C4-2B (cell line): ENCODE measurements at regions not wholly inside any gene's neighbourhood (a gene's known extent, or its start where the extent isn't known, plus 50 kb on each side); places are given as distances from the start of the nearest gene placed in this dataset.

Experiments used
- H3K27ac ChIP-seq: fragments of 450-650 bp; 2 replicates; pipeline ENCODE4 v1.5.1; 2017
- ZFX ChIP-seq: fragments of 450-650 bp; IDR thresholded peaks from 2 replicates; pipeline ENCODE4 v1.6.1; 2017
- TF ChIP-seq, protein P1 (sequence below): fragments of 450-650 bp; conservative IDR thresholded peaks from 2 replicates; pipeline ENCODE4 v1.5.1; 2017; ENCODE audit warnings: mild to moderate bottlenecking

DNA sequence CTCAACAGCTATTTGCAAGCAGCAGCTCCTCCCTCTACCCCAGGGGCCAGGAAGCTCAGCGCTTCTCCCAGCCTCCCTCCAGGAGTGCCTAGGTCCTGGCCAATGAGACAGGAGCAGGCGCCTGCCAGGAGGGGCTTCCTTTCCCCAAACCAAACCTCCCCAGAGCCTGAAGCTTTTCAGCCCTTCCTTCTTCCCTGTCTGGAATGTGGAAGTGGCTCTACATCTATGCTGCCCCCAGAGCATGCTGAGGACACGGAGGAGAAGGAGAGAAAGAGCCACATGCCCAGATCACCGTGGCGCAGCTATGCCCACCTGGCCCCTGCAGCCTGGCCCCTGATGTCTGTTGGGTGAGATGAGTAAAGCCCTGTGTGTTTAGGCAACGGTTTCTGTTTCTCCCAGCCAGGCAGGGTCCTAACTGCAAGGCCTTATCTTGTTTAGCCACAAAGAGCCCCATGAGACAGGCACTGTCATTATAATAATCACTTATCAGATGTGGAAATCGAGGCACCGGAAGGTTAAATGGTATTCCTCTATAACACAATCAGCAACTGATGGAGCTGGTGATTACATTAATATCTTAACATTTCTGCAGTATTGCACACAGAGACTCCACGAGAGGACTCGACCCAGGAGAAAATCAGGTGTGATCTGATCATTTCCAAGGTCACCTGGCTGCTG lies 315.8 kb downstream of the CTTN start:
- no peak for TF ChIP-seq ZFX
- TF ChIP-seq, protein P1, sequence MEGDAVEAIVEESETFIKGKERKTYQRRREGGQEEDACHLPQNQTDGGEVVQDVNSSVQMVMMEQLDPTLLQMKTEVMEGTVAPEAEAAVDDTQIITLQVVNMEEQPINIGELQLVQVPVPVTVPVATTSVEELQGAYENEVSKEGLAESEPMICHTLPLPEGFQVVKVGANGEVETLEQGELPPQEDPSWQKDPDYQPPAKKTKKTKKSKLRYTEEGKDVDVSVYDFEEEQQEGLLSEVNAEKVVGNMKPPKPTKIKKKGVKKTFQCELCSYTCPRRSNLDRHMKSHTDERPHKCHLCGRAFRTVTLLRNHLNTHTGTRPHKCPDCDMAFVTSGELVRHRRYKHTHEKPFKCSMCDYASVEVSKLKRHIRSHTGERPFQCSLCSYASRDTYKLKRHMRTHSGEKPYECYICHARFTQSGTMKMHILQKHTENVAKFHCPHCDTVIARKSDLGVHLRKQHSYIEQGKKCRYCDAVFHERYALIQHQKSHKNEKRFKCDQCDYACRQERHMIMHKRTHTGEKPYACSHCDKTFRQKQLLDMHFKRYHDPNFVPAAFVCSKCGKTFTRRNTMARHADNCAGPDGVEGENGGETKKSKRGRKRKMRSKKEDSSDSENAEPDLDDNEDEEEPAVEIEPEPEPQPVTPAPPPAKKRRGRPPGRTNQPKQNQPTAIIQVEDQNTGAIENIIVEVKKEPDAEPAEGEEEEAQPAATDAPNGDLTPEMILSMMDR, result no peak
- no peak overlapping the region for H3K27ac ChIP-seq

DNA sequence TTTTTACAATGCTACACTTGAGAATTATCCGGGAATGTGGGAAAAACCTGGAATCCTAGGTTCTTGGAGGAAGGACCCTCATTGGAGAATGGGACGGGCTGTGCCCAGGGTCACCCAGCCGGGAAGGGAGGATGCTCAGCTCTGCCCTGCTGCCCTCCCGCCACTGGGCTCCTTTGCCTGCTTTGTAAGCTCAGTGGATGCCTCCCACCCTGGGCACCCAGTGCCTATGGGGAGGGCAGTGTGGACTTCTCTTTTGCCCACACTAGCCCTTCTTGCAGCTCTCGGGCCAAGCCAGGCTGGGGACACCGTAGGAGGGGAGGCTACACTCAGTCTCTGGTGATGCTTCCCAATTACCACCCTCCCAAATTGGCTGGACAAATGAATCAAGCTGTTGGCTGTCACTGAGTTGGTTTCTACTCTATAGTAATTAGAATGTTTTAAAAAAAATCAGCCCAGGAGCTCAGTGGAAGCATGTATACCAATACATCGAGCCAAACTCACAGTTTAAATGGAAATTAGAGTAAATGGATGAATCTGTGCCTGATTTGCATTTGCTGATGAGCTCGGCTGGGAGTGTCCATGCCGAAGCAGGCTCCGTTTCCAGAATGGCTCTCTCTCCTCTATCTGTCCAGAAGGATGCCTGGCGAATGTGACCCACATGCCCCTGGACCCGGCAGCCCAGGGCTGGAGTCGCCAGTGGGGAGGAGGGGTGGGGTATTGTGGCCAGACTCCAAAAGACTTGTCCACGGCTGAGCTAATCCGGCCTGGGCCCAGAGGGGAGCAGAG lies 317.0 kb downstream of the CTTN start:
- no peak for TF ChIP-seq ZFX
- TF ChIP-seq, protein P1, result no peak
- no peak overlapping the region for H3K27ac ChIP-seq

DNA sequence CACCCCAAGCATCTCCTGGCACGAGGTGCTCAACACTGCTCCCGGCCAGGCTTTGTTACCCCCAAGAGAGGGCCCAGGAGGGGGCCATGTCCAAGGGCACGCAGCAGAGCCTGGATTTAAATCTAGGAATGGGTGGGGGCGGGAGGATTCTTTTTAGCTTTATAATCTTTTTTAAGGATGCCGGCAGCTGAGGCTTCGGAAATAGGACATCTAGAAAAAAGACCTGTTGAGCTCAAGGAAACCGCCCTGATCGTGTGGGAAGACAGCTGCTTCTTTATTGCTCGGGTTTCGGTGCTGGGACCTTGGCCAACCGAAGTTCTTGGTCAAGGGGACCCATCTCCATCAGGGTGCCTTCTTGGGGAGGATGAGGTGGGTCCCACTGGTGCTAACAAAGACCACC lies 317.9 kb downstream of the CTTN start:
- no peak overlapping the region for H3K27ac ChIP-seq
- TF ChIP-seq, protein P1, result no peak
- TF ChIP-seq ZFX, result no peak

DNA sequence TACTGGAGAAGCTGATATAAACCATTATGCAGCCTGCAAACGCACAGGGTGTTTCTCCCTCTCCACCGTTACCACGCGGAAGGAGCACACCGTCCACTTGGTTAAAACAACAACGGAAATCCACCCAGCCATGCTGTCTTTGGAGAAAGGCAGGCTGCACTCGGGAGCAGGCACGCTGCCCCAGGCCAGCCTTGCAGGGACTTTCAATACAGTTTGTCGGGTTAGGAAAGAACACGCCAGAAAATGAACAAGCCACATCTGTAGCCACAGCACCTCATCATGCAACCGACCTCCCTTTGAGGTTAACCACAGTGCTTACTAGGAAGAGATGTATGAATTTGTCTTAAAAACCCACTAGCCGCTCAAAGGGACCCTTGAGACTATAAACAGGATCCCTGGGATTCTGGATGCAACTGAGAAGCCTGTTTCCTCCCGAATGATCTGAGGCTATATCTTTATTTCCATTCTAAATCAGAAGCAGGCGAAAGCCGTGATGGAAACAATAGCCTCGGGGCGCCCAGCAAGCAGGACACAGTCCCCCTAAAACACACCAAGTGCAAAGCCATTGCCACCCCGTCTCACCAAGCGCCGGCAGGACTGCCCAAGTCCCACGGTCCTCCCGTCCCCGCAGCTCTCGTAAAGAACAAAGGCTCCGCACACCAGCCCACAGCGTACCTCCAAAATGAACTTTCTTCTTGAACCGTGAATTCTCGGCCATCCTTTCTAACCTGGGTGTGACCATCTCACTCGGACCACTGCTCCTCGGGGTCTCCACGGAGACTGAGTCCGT lies 318.9 kb downstream of the CTTN start:
- H3K27ac ChIP-seq, result no peak overlapping the region
- TF ChIP-seq, protein P1, result no peak
- no peak for TF ChIP-seq ZFX

DNA sequence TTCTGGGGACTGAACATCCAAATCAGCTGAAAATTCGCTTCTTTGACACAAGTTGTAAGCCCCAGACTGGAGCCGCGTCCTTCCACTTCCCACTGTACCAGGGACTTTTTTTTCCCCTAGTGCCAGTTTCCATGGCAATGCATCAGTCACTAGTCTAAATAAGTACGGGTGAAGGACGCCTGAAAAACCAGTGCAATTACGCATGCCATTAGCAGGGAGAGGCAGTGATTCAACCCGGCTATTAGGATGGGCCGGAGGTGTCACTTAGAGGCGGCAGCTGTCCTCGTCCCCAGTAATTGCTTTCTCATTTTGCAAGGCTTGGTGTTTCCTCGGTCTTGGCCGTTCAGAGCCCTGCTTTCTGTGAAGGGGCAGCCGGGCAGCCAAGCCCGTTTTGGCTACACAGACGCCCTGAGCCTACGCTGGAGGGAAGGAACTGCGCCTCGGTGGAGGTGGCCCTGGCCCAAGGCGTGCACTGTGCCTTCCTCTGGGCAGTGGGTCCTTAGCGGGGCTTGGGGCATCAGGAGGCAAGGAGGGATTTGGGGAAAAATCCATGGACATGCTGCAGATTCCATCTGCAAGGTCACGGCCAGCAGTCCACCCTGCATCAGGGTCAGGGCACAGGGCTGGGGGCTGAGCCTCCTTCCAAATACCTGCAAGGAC lies 319.7 kb downstream of the CTTN start:
- TF ChIP-seq, protein P1, result no peak
- H3K27ac ChIP-seq, result no peak overlapping the region

DNA sequence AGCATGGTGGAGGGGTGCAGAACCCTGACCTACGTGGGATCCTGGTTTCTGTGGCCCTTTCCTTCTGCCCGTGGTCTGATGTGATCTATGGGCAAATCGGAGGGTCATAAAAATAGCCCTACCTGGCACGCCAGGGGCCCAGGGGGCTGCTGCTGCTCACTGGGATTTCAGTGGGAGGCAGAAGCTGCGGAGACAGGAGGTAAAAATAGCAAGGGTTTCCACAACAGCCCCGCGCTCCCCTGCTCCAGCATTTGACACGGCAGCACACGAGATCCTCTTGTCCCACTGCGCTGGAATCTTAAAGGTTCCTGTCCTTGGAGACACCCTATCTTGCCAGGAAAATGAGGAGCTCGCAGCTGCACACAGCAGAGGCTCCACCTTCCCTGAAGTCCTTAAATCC lies 321.2 kb downstream of the CTTN start:
- TF ChIP-seq, protein P1, result no peak
- TF ChIP-seq ZFX, result no peak
- no peak overlapping the region for H3K27ac ChIP-seq
